Activated naive CD8-positive, alpha-beta T cell treated with anti-CD3 and anti-CD28 coated beads for 36 hours (primary cell): ENCODE measurements at regions not wholly inside any gene's neighbourhood (a gene's known extent, or its start where the extent isn't known, plus 50 kb on each side); places are given as distances from the start of the nearest gene placed in this dataset.

Experiments used
- DNase-seq: peaks from one replicate; pipeline ENCODE4 v3.0.0; 2021
- H3K27ac Mint-ChIP-seq: one replicate; pipeline ENCODE4 v1.8.0; 2022; ENCODE audit warnings: mild to moderate bottlenecking, moderate library complexity, mixed read lengths
- H3K27me3 Mint-ChIP-seq: one replicate; pipeline ENCODE4 v1.8.0; 2022; ENCODE audit warnings: mild to moderate bottlenecking, mixed read lengths
- H3K36me3 Mint-ChIP-seq: one replicate; pipeline ENCODE4 v1.8.0; 2021; ENCODE audit warnings: mild to moderate bottlenecking, mixed read lengths
- H3K4me1 Mint-ChIP-seq: one replicate; pipeline ENCODE4 v1.8.0; 2021; ENCODE audit warnings: mixed read lengths
- H3K4me3 Mint-ChIP-seq: one replicate; pipeline ENCODE4 v1.8.0; 2022; ENCODE audit warnings: mild to moderate bottlenecking, moderate library complexity, mixed read lengths
- H3K9me3 Mint-ChIP-seq: one replicate; pipeline ENCODE4 v1.8.0; 2022; ENCODE audit warnings: mixed read lengths

DNA sequence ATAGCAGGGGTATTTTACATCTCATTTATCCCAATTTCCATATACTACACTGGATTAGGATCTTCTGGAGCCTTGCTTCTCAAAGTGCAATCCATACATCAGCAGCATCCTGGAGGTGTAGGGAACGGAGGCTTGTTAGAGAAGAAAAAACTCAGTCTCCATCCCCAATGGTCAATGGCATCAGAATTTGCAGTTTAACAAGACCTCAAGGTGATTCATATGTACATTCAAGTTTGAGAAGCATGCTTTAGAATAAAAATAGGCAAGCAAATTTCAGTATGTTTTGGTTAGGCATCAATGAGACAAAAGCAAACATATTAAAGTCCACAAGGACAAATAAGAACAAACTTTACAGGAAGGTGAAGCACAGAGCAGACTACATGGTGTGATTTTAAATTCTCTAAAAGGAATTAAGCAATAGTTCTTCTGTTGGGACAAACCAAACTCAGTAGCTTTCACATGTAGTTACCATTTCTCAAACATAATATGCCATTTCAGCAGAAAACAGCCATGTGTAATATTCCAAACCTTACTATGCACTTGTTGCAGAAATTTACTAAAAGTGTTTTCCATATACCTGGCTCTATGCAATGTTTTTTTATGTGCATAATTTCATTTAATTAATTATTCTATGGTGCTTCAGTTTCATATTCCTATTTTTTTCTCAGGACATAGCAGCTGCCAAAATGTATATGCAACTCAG is 360.3 kb upstream of the NECTIN3 start:
- H3K36me3 Mint-ChIP-seq: no peaks in the 10 kb centered on the region
- H3K4me1 Mint-ChIP-seq: no peaks in the 10 kb centered on the region
- H3K27ac Mint-ChIP-seq: no peak overlapping the region
- DNase-seq: no peak
- H3K4me3 Mint-ChIP-seq: no peak overlapping the region
- no peaks in the 10 kb centered on the region for H3K9me3 Mint-ChIP-seq
- H3K27me3 Mint-ChIP-seq: peaks cover 9% of the 10 kb centered on the region

DNA sequence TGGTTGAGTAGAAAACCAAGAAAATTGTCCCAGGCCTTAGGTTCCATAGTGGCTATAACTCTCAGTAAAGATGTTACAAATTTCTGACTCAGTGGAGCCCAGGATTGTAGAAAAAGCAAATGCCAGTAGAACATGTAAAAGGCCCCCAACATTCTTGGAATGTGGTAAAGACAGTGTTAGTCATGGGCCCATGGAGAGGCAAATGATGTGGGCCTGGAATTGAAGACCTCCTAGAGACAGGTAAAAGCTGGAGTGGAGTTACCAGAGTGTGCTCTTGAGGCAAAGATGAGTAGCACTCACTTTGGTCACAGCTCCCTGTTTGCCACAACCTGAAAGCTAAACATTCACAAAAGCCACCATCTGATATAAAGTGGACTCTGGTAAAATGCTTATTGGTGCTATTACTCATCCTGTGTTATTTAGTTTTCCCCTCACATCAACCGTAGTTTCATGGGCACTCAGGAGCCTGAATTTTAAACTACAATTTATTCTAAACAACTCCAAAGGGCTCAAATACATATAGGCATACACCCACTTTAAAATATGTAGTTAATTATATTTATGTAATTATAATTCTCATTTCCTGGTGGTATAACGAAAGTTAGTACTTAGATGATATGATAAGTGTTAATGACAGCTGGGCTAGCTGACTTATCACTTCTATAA is 359.6 kb upstream of the NECTIN3 start:
- no peaks in the 10 kb centered on the region for H3K4me1 Mint-ChIP-seq
- H3K27me3 Mint-ChIP-seq: peaks cover 5% of the 10 kb centered on the region
- H3K4me3 Mint-ChIP-seq: no peak overlapping the region
- no peaks in the 10 kb centered on the region for H3K9me3 Mint-ChIP-seq
- H3K36me3 Mint-ChIP-seq: no peaks in the 10 kb centered on the region
- no peak for DNase-seq
- no peak overlapping the region for H3K27ac Mint-ChIP-seq

DNA sequence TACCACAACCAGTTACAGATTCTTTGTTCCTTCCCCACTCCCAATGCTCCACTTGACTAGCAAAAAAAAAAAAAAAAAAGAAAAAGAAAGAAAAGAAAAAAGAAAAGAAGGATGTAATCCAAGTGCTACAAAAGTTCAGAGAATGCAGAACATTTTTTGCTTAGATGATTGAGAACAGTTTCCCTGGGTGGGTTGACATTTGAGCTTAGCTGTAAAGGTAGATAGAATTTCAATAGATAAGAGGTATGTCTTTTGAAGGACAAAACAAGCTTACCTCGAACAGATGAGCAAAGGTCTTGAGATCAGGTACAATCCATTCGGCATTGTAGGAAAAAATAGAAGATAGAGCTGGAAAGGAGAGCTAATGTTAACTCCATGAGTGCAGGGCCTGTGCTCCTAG is 344.6 kb upstream of the NECTIN3 start:
- Mint-ChIP-seq H3K9me3 (no peaks in the 10 kb centered on the region), H3K27me3 (peaks cover 16% of the 10 kb centered on the region), H3K27ac (no peak overlapping the region), H3K36me3 (no peaks in the 10 kb centered on the region), H3K4me1 (no peaks in the 10 kb centered on the region), H3K4me3 (no peak overlapping the region)
- DNase-seq: no peak

DNA sequence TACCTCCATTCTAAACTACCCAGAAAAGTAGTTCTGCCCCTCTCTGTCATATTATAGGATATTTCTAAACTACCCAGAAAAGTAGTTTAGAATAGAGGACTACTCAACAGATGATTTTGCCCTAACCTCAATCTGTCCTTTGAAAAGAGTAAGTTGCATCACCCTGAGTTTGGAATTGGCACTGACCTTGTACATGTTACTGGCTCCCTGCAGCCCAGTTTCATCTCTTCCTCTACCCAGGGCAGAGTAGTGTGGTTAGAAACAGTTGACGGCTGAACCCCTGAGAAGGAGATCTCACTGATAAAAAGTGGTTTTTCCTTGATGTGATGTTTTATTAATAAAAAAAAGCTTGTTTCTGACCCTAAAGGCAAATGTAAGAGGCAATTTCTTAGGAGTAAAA is 340.5 kb upstream of the NECTIN3 start:
- Mint-ChIP-seq H3K9me3 (no peaks in the 10 kb centered on the region), H3K4me3 (no peak overlapping the region), H3K4me1 (no peaks in the 10 kb centered on the region), H3K36me3 (no peaks in the 10 kb centered on the region), H3K27me3 (peaks cover 19% of the 10 kb centered on the region), H3K27ac (no peak overlapping the region)
- DNase-seq: no peak

DNA sequence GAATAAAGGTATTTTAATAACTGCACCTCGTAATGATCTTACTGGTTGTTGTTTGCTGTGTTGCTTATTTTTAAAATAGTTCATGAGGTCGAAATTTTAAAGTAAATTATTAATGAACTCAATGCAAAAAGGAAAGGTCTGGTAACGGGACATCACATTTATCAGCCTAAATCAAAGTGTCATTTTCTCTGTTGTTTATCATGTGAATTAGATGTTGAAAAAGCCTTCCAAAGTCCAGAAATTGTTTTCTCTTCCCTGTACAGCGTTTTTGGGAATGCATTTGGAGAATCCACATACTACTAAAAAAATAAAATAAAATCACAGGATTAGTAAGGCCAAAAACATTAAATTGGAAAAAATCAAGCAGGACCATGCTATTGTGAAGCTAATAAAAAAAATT is 339.2 kb upstream of the NECTIN3 start:
- H3K9me3 Mint-ChIP-seq: no peaks in the 10 kb centered on the region
- H3K36me3 Mint-ChIP-seq: no peaks in the 10 kb centered on the region
- H3K27me3 Mint-ChIP-seq: peaks cover 19% of the 10 kb centered on the region
- H3K27ac Mint-ChIP-seq: no peak overlapping the region
- no peak overlapping the region for H3K4me3 Mint-ChIP-seq
- DNase-seq: no peak
- H3K4me1 Mint-ChIP-seq: peaks cover 2% of the 10 kb centered on the region

DNA sequence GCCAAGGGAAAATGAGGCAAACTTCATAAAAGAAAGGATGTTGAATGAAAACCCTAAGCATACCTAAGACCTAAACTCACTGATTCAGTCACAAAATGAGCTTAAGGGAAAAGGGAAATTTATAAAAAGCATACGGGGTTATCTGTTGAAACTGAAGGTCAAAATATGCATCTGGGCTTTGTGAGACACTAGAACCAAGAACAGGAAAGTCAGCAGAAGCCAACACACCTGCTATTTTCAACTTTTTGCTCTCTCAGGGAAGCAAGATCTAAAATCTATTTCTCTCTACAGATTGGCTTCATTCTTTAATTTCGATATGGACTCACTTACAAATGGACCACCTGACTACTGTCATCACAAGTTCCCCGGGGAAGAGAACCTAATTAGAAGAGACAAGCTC is 338.6 kb upstream of the NECTIN3 start:
- H3K36me3 Mint-ChIP-seq: no peaks in the 10 kb centered on the region
- H3K4me1 Mint-ChIP-seq: peaks cover 2% of the 10 kb centered on the region
- H3K27me3 Mint-ChIP-seq: peaks cover 19% of the 10 kb centered on the region
- no peak overlapping the region for H3K27ac Mint-ChIP-seq
- H3K9me3 Mint-ChIP-seq: no peaks in the 10 kb centered on the region
- H3K4me3 Mint-ChIP-seq: no peak overlapping the region
- DNase-seq: no peak

DNA sequence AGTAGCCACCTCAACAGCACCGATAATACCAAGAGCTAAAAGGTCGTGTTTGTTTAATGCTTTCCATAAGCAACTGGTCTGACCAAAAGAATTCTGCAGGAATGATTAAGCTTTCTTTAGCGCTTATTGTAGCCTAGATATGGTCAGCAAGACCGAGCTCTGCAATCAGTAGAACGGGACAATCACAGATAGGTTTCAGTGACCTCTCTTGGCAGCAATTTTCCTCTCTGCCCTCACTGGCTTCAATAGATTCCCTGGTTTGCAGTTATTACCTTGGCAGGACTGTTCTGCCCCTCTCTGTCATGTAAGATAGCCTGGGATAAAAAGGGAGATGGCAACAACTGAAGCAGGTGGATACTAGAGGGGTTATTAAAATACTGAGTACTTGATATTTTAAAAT is 337.1 kb upstream of the NECTIN3 start:
- DNase-seq: no peak
- Mint-ChIP-seq H3K4me1 (peaks cover 2% of the 10 kb centered on the region), H3K9me3 (no peaks in the 10 kb centered on the region), H3K36me3 (no peaks in the 10 kb centered on the region), H3K27ac (no peak overlapping the region), H3K4me3 (no peak overlapping the region), H3K27me3 (peaks cover 15% of the 10 kb centered on the region)

DNA sequence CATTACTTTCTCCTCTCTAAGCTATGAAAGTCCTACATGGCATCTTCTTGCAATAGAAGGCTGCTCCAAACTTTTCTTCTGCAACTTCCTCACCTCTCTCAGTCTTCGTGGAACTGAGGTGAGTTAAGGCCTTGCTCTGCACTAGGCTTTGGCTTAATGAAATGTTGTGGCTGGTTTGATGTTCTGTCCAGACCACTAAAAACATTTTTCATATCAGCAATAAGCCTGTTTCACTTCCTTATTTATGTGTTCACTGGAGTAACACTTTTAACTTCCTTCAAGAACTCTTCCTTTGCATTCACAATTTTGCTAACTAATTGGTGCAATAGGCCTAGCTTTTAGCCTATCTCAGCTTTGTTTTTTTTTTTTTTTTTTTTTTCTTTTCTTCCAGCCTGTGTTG is 335.3 kb upstream of the NECTIN3 start:
- Mint-ChIP-seq H3K9me3 (no peaks in the 10 kb centered on the region), H3K36me3 (no peaks in the 10 kb centered on the region), H3K4me1 (peaks cover 2% of the 10 kb centered on the region), H3K4me3 (no peak overlapping the region), H3K27me3 (peaks cover 3% of the 10 kb centered on the region), H3K27ac (no peak overlapping the region)
- DNase-seq: no peak

DNA sequence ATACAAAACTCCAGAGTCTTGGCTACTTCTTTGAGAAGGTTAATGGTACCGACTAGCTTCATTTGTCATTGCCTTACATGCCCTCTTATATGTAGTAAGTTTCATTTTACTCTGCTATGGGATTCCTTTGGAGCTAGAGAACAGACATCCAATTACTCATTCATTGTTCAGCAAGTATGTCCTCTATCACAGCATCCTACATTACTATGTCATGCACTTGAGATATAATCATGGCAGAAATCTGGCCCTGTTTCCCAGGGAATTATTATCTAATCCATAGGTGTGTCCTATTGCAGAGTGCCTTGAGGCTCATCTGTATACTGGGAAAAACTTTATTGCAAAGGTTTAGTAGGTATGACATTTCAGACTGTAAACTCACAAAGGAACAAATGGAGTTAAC is 333.1 kb upstream of the NECTIN3 start:
- H3K27me3 Mint-ChIP-seq: no peaks in the 10 kb centered on the region
- H3K4me3 Mint-ChIP-seq: no peak overlapping the region
- peaks cover 2% of the 10 kb centered on the region for H3K4me1 Mint-ChIP-seq
- no peaks in the 10 kb centered on the region for H3K9me3 Mint-ChIP-seq
- no peak for DNase-seq
- no peak overlapping the region for H3K27ac Mint-ChIP-seq
- H3K36me3 Mint-ChIP-seq: no peaks in the 10 kb centered on the region

DNA sequence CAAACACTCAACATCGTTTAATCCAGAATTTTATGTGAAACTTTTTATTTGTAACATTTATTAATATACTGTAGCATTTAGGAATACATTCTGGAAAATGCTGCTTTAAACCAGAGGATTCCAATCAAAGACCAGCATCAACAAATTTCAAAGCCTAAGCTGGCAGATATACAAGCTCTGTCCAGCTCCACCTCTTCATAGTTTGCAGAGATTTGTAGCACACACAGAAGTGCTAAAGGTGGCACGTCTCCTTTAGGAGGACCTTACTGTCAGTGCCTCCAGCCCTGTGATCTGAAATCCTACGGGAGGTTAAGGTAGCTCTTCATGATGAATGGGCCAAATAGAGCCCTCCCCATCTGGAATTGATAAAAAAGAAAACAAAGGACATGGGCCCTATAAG is 329.7 kb upstream of the NECTIN3 start:
- Mint-ChIP-seq H3K4me3 (no peak overlapping the region), H3K9me3 (no peaks in the 10 kb centered on the region), H3K27me3 (no peaks in the 10 kb centered on the region), H3K36me3 (no peaks in the 10 kb centered on the region), H3K4me1 (no peaks in the 10 kb centered on the region), H3K27ac (no peak overlapping the region)
- DNase-seq: no peak

DNA sequence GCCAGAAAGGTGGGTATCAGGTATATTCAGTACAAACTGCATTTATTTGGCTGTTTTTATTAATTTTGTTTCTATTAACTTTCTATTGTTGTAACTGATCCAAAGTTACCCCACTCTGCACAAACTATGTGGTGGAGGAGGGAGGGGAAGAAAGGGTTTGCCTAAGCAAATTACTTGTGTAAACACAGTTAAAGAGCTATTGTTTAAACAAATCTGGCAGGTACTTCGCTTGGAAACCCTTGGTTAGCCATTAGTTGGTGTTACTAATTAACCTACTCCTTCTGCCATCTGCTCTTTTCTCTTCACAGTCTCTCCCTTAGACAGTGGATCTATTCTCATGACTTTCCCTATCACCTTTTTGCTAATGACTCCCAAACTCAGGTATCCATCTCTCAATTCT is 328.4 kb upstream of the NECTIN3 start:
- DNase-seq: no peak
- Mint-ChIP-seq H3K36me3 (no peaks in the 10 kb centered on the region), H3K27ac (no peak overlapping the region), H3K4me1 (no peaks in the 10 kb centered on the region), H3K4me3 (no peak overlapping the region), H3K27me3 (no peaks in the 10 kb centered on the region), H3K9me3 (no peaks in the 10 kb centered on the region)

DNA sequence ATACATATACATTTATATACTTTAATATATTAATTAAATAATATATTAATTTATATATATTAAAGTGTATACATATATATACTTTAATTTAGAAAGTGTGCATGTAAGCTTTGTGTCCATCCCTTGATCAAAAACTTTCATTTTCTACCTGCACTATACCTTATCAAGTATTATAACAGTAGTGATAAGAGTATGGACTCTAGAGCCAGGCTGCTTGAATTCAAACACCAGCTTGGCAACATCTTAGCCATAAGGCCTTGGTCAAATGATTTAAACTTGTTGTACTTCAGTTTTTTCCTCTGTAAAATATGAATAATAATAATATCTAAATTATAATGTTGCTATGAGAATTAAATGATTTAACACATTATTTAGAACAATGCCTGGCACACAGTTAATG is 327.6 kb upstream of the NECTIN3 start:
- no peaks in the 10 kb centered on the region for H3K36me3 Mint-ChIP-seq
- no peaks in the 10 kb centered on the region for H3K27me3 Mint-ChIP-seq
- H3K9me3 Mint-ChIP-seq: no peaks in the 10 kb centered on the region
- H3K27ac Mint-ChIP-seq: no peak overlapping the region
- H3K4me1 Mint-ChIP-seq: no peaks in the 10 kb centered on the region
- no peak overlapping the region for H3K4me3 Mint-ChIP-seq
- DNase-seq: no peak

DNA sequence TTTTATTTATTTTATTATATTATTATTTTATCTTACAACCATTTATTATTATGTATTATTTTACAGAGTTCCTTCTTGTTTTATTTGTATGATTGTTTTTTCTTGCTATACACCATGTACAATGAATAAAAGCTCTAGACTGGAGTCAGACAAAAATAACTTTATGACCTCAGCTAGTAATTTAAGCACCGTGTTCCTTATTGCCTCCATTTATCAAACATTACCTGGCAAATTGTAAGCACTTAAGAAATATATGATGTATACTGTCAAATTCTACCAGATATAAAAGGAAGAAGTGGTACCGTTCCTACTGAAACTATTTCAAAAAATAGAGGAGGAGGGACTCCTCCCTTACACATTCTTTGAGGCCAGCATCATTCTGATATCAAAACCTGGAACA is 326.9 kb upstream of the NECTIN3 start:
- Mint-ChIP-seq H3K4me3 (no peak overlapping the region), H3K27me3 (no peaks in the 10 kb centered on the region), H3K4me1 (no peaks in the 10 kb centered on the region), H3K9me3 (no peaks in the 10 kb centered on the region), H3K27ac (no peak overlapping the region), H3K36me3 (no peaks in the 10 kb centered on the region)
- DNase-seq: no peak

DNA sequence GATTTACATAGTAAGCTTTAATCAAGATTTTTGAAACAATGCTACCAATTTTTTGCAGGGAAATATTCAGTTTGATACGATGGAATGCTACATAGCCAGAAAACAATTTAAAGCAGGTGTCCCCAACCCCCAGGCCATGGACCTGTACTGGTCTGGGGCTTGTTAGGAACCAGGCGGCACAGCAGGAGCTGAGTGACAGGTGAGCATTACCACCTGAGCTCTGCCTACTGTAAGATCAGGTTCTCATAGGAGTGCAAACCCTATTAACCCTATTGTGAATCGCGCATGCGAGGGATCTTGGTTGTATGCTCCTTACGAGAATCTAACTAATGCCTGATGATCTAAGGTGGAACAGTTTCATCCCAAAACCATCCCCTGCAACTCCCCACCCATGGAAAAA is 322.6 kb upstream of the NECTIN3 start:
- no peak overlapping the region for H3K4me3 Mint-ChIP-seq
- no peaks in the 10 kb centered on the region for H3K36me3 Mint-ChIP-seq
- DNase-seq: no peak
- no peaks in the 10 kb centered on the region for H3K9me3 Mint-ChIP-seq
- peaks cover 5% of the 10 kb centered on the region for H3K27me3 Mint-ChIP-seq
- no peaks in the 10 kb centered on the region for H3K4me1 Mint-ChIP-seq
- H3K27ac Mint-ChIP-seq: no peak overlapping the region

DNA sequence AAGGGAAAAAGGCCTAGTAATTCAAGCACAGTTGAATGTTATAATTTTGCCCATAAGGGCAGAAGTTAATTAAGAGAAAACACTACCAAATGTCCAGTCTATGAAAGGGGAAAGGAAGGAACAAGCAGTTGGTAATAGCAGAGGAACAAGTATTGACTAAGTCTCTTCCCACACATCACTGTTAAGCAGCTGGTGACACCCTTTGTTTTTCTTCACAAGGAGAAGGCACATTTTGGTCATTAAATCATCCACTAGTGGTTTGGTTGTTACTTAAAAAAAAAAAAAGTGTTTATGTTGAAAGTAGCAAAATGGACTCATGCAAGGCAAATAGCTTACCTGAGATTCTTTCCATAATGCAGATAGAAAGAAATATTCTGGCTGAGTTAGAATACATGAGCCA is 321.4 kb upstream of the NECTIN3 start:
- Mint-ChIP-seq H3K4me3 (no peak overlapping the region), H3K36me3 (no peaks in the 10 kb centered on the region), H3K27ac (no peak overlapping the region), H3K9me3 (no peaks in the 10 kb centered on the region), H3K27me3 (peaks cover 6% of the 10 kb centered on the region), H3K4me1 (no peaks in the 10 kb centered on the region)
- DNase-seq: no peak

DNA sequence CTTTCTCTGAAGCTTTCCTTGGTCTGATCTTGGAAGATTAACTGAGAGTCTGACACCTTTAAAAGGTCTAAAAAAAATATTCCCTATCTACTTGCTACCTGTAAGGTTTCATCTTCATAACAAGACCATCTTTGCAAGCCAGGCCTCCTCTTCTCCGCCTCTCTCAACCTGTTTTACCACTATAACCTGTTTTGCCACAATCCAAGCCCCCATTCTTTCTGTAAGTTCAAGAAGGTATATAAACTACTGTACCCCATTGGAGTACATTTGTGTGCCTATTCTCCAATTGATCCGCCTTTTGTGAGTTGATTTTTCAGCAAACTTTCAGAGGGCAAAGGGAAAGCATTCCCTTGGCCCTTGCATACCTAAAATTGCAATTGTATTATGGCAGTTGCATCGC is 319.3 kb upstream of the NECTIN3 start:
- Mint-ChIP-seq H3K9me3 (no peaks in the 10 kb centered on the region), H3K4me3 (no peak overlapping the region), H3K4me1 (no peaks in the 10 kb centered on the region), H3K36me3 (no peaks in the 10 kb centered on the region), H3K27ac (no peak overlapping the region), H3K27me3 (peaks cover 6% of the 10 kb centered on the region)
- no peak for DNase-seq
